AG20443 (cell line): ENCODE measurements at regions not wholly inside any gene's neighbourhood (a gene's known extent, or its start where the extent isn't known, plus 50 kb on each side); places are given as distances from the start of the nearest gene placed in this dataset.
A peak's percentile ranks its signal among the peaks of the same experiment; 100 is the strongest.

Source experiments
- DNase-seq: peaks from one replicate; pipeline ENCODE4 v3.0.0; 2012; ENCODE audit warnings: low spot score, mixed read lengths

GRCh38 chr5:129821477-129822131 is 73.7 kb downstream of the MINAR2 start:
- DNase-seq = no peak

- DNase-seq = no peak
These were observed 74.0 kb upstream of the CHSY3 start for GRCh38 chr5:129830288-129830687.

- DNase-seq = no peak
These were observed 67.9 kb upstream of the CHSY3 start for GRCh38 chr5:129836321-129836720.

- no peak for DNase-seq
These were observed 59.5 kb upstream of the CHSY3 start for GRCh38 chr5:129844764-129845163.

GRCh38 chr5:129852747-129853352 is 51.4 kb upstream of the CHSY3 start:
- peak; percentile 73 for DNase-seq

- DNase-seq = no peak
These were observed 50.7 kb upstream of the CHSY3 start for GRCh38 chr5:129853588-129853987.
